B cell (primary cell): ENCODE measurements at regions not wholly inside any gene's neighbourhood (a gene's known extent, or its start where the extent isn't known, plus 50 kb on each side); places are given as distances from the start of the nearest gene placed in this dataset.

Experiments used
- ATAC-seq: fragments of 200-7000 bp; cut with Tn5 transposase; one replicate; pipeline ENCODE4 v1.10.0; 2021; ENCODE audit warnings: low read depth, mild to moderate bottlenecking, moderate number of reproducible peaks, moderate library complexity
- CTCF ChIA-PET: fragments of 350-600 bp; sonication (Branson Sonifier 250); formaldehyde crosslinking; loops from one replicate; lab custom pipeline; 2021; ENCODE audit warnings: antibody characterized with exemption, inconsistent platforms; lab: Charles Lee
- POLR2A ChIA-PET: fragments of 350-600 bp; sonication (Branson Sonifier 250); formaldehyde crosslinking; loops from one replicate; lab custom pipeline; 2021; ENCODE audit warnings: antibody characterized with exemption; lab: Charles Lee
- DNase-seq: peaks from one replicate; pipeline ENCODE4 v3.0.0; 2013
- H2AFZ ChIP-seq: 2 replicates; pipeline ENCODE4 v1.6.1; 2012; ENCODE audit warnings: mild to moderate bottlenecking, low read depth, low read length; ENCODE audit not compliant: insufficient read depth, poor library complexity, severe bottlenecking
- H3K27ac ChIP-seq, 2 donors: 1 replicate in 1 of 2; 2 replicates in 1 of 2; pipeline ENCODE4 v1.5.1; 2012 to 2013; ENCODE audit warnings: low read length in 2 of 2, mild to moderate bottlenecking in 2 of 2, moderate library complexity in 1 of 2
- H3K27me3 ChIP-seq, 4 experiments: fragments of 200-600 bp in 1 of 4; sonication (generic) in 1 of 4; replicated peaks in 1 of 4; 1 replicate in 2 of 4; 2 replicates in 2 of 4; pipeline versions ENCODE4 v1.6.1 to v1.7.0; 2013 to 2016; ENCODE audit warnings: low read length in 3 of 4, mild to moderate bottlenecking in 2 of 4, mixed read lengths in 1 of 4, moderate library complexity in 1 of 4; ENCODE audit not compliant: insufficient read depth in 4 of 4, control insufficient read depth in 3 of 4; ENCODE audit errors: control extremely low read depth in 1 of 4
- H3K36me3 ChIP-seq, 2 experiments: replicated peaks in 1 of 2; 1 replicate in 1 of 2; 2 replicates in 1 of 2; pipeline versions ENCODE4 v1.6.1 to v1.7.1; 2013; ENCODE audit warnings: low read length in 1 of 2; ENCODE audit not compliant: insufficient read depth in 2 of 2, control insufficient read depth in 1 of 2; ENCODE audit errors: control extremely low read depth in 1 of 2, extremely low read depth in 1 of 2
- H3K4me1 ChIP-seq, 2 donors: fragments of 200-600 bp in 1 of 2; sonication (generic) in 1 of 2; 1 replicate in 1 of 2; 2 replicates in 1 of 2; pipeline versions ENCODE4 v1.5.1 to v1.6.1; 2013 to 2017; ENCODE audit warnings: low read length in 2 of 2; ENCODE audit not compliant: control insufficient read depth in 2 of 2, insufficient read depth in 2 of 2
- H3K4me2 ChIP-seq: replicated peaks from 2 replicates; pipeline ENCODE3; 2012; ENCODE audit warnings: mild to moderate bottlenecking, low read depth, low read length; ENCODE audit not compliant: poor library complexity, severe bottlenecking
- H3K4me3 ChIP-seq, 5 experiments: fragments of 200-600 bp in 1 of 5; sonication (generic) in 1 of 5; 1 replicate in 3 of 5; 2 replicates in 2 of 5; pipeline versions ENCODE4 v1.5.1 to v1.7.0; 2011 to 2016; ENCODE audit warnings: low read length in 4 of 5, mild to moderate bottlenecking in 4 of 5, low read depth in 2 of 5, control low read depth in 1 of 5, moderate library complexity in 1 of 5; ENCODE audit not compliant: insufficient read depth in 1 of 5; ENCODE audit errors: control extremely low read depth in 1 of 5, extremely low read depth in 1 of 5
- H3K79me2 ChIP-seq: fragments of 200-600 bp; sonication (generic); one replicate; pipeline ENCODE4 v1.6.0; 2016; ENCODE audit warnings: low read length; ENCODE audit not compliant: control insufficient read depth, insufficient read depth
- H3K9ac ChIP-seq: fragments of 200-600 bp; sonication (generic); 2 replicates; pipeline ENCODE4 v1.6.1; 2017; ENCODE audit warnings: mild to moderate bottlenecking, low read length, moderate library complexity
- H3K9me3 ChIP-seq, 3 donors: one replicate each; pipeline versions ENCODE4 v1.6.1 to v1.7.1; 2013; ENCODE audit warnings: low read length in 2 of 3; ENCODE audit not compliant: control insufficient read depth in 2 of 3, insufficient read depth in 1 of 3; ENCODE audit errors: control extremely low read depth in 1 of 3
- H4K20me1 ChIP-seq: 2 replicates; pipeline ENCODE4 v1.6.0; 2012; ENCODE audit warnings: mild to moderate bottlenecking, low read length; ENCODE audit not compliant: insufficient read depth, control insufficient read depth, poor library complexity, severe bottlenecking
- H3K27ac Mint-ChIP-seq: one replicate; pipeline ENCODE4 v1.8.0; 2021; ENCODE audit warnings: mixed read lengths
- H3K27me3 Mint-ChIP-seq: one replicate; pipeline ENCODE4 v1.8.0; 2021; ENCODE audit warnings: mixed read lengths
- H3K4me1 Mint-ChIP-seq: one replicate; pipeline ENCODE4 v1.8.0; 2021; ENCODE audit warnings: mixed read lengths
- H3K4me3 Mint-ChIP-seq: one replicate; pipeline ENCODE4 v1.8.0; 2021; ENCODE audit warnings: mixed read lengths
- H3K9me3 Mint-ChIP-seq: one replicate; pipeline ENCODE4 v1.8.0; 2022; ENCODE audit warnings: mixed read lengths; ENCODE audit not compliant: insufficient read depth
- CTCF ChIP-seq: fragments of 200-600 bp; IDR thresholded peaks from one replicate; pipeline ENCODE4 v1.8.0; 2022; ENCODE audit warnings: antibody characterized with exemption, mild to moderate bottlenecking
- EZH2 ChIP-seq: IDR thresholded peaks from 2 replicates; pipeline ENCODE4 v1.6.1; 2012; ENCODE audit warnings: borderline replicate concordance, low read depth, mild to moderate bottlenecking, moderate library complexity, low read length; ENCODE audit not compliant: insufficient read depth, poor library complexity, severe bottlenecking
- WGBS: methylation state at CpG from one replicate; pipeline ENCODE4 v1.1.5; 2013; ENCODE audit warnings: missing lambda C conversion rate; ENCODE audit not compliant: insufficient coverage; 5-methylcytosine and 5-hydroxymethylcytosine counted together
- intact Hi-C: fragments of 100-400 bp; cut with micrococcal nuclease; formaldehyde crosslinking; loops from one replicate; pipeline ENCODE4 v1.10.0; 2022

- no peak overlapping the region for H2AFZ ChIP-seq
- H3K27ac Mint-ChIP-seq, result no peak overlapping the region
Measured at GRCh38 chr4:180757927-180758326, 1485.3 kb upstream of the TENM3 start.

GRCh38 chr4:180766045-180766444 is 1477.2 kb upstream of the TENM3 start:
- Histone ChIP-seq H2AFZ (no peak overlapping the region), H3K27me3 (no peaks in the 10 kb centered on the region), H4K20me1 (no peaks in the 10 kb centered on the region), H3K36me3 (no peaks in the 10 kb centered on the region), H3K79me2 (no peaks in the 10 kb centered on the region), H3K9ac (no peak overlapping the region), H3K27ac (no peak overlapping the region), H3K4me3 (no peak overlapping the region), H3K9me3 (no peaks in the 10 kb centered on the region), H3K4me2 (no peak overlapping the region), H3K4me1 (no peaks in the 10 kb centered on the region)
- CTCF ChIA-PET, result no interaction called here
- no peak for TF ChIP-seq EZH2
- TF ChIP-seq CTCF, result no peak
- H3K27ac Mint-ChIP-seq, result no peak overlapping the region
- H3K9me3 Mint-ChIP-seq, result peaks cover 2% of the 10 kb centered on the region
- DNase-seq, result no peak
- 78% methylated on average over 2 of the region's 5 CpGs for WGBS
- H3K4me3 Mint-ChIP-seq, result no peak overlapping the region
- POLR2A ChIA-PET, result no interaction called here
- no peaks in the 10 kb centered on the region for H3K4me1 Mint-ChIP-seq
- H3K27me3 Mint-ChIP-seq, result no peaks in the 10 kb centered on the region
- intact Hi-C loops, result no loop called here
- no peak for ATAC-seq

More at GRCh38 chr4:180757927-180758326, 1485.3 kb upstream of the TENM3 start:
- CTCF ChIA-PET, result no interaction called here
- intact Hi-C loops, result no loop called here
- TF ChIP-seq CTCF (no peak), EZH2 (no peak)
- Histone ChIP-seq H3K9me3 (no peaks in the 10 kb centered on the region), H4K20me1 (no peaks in the 10 kb centered on the region), H3K9ac (no peak overlapping the region), H3K36me3 (no peaks in the 10 kb centered on the region), H3K4me1 (no peaks in the 10 kb centered on the region), H3K79me2 (no peaks in the 10 kb centered on the region), H3K27ac (no peak overlapping the region), H3K4me3 (no peak overlapping the region), H3K4me2 (no peak overlapping the region), H3K27me3 (no peaks in the 10 kb centered on the region)
- Mint-ChIP-seq H3K4me3 (no peak overlapping the region), H3K4me1 (no peaks in the 10 kb centered on the region), H3K27me3 (no peaks in the 10 kb centered on the region), H3K9me3 (peaks cover 9% of the 10 kb centered on the region)
- DNase-seq, result no peak
- POLR2A ChIA-PET, result no interaction called here
- 79% methylated on average over 1 of the region's 2 CpGs for WGBS
- ATAC-seq, result no peak
